HL-60 (cell line): ENCODE measurements at regions not wholly inside any gene's neighbourhood (a gene's known extent, or its start where the extent isn't known, plus 50 kb on each side); places are given as distances from the start of the nearest gene placed in this dataset.

ENCODE experiments used
- DNase-seq, 2 experiments: peaks; one replicate each; pipeline ENCODE4 v3.0.0-alpha.2; 2010 to 2020; ENCODE audit warnings: low read depth in 1 of 2, low spot score in 1 of 2
- H3K27ac ChIP-seq: fragments of 250-450 bp; sonication (Bioruptor Pico); replicated peaks from 2 replicates; pipeline ENCODE4 v1.5.1; 2020; ENCODE audit warnings: mild to moderate bottlenecking, moderate library complexity
- H3K27me3 ChIP-seq: fragments of 250-450 bp; sonication (Bioruptor Pico); 2 replicates; pipeline ENCODE4 v1.5.1; 2021; ENCODE audit warnings: mild to moderate bottlenecking, moderate library complexity; ENCODE audit not compliant: insufficient read depth, poor library complexity, severe bottlenecking
- H3K4me3 ChIP-seq: replicated peaks from 2 replicates; pipeline ENCODE4 v1.5.1; 2011; ENCODE audit warnings: mild to moderate bottlenecking, control low read depth, low read length; ENCODE audit not compliant: insufficient read depth
- GABPA ChIP-seq: IDR thresholded peaks from 2 replicates; pipeline ENCODE4 v1.6.1; 2012; ENCODE audit warnings: low read depth
- POLR2AphosphoS5 ChIP-seq: IDR thresholded peaks from 2 replicates; pipeline ENCODE4 v1.6.1; 2012; ENCODE audit warnings: low read depth
- REST ChIP-seq: IDR thresholded peaks from 2 replicates; pipeline ENCODE4 v1.6.1; 2012; ENCODE audit warnings: low read depth; ENCODE audit not compliant: insufficient replicate concordance
- SPI1 ChIP-seq: IDR thresholded peaks from 2 replicates; pipeline ENCODE4 v1.6.1; 2012; ENCODE audit warnings: low read depth, mild to moderate bottlenecking, borderline replicate concordance
- TF ChIP-seq, protein P1 (sequence below): IDR thresholded peaks from one replicate; pipeline ENCODE4 v1.5.1; 2011; ENCODE audit warnings: low read length, control low read depth, inconsistent platforms; ENCODE audit not compliant: insufficient read depth

- no peak overlapping the region for H3K27ac ChIP-seq
- no peaks in the 10 kb centered on the region for H3K27me3 ChIP-seq
- H3K4me3 ChIP-seq: no peak overlapping the region
- TF ChIP-seq SPI1 (no peak), REST (no peak), GABPA (no peak)
- TF ChIP-seq, protein P1, sequence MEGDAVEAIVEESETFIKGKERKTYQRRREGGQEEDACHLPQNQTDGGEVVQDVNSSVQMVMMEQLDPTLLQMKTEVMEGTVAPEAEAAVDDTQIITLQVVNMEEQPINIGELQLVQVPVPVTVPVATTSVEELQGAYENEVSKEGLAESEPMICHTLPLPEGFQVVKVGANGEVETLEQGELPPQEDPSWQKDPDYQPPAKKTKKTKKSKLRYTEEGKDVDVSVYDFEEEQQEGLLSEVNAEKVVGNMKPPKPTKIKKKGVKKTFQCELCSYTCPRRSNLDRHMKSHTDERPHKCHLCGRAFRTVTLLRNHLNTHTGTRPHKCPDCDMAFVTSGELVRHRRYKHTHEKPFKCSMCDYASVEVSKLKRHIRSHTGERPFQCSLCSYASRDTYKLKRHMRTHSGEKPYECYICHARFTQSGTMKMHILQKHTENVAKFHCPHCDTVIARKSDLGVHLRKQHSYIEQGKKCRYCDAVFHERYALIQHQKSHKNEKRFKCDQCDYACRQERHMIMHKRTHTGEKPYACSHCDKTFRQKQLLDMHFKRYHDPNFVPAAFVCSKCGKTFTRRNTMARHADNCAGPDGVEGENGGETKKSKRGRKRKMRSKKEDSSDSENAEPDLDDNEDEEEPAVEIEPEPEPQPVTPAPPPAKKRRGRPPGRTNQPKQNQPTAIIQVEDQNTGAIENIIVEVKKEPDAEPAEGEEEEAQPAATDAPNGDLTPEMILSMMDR: no peak
- no peak for DNase-seq
Measured at GRCh38 chr15:31845791-31846190, 184.5 kb upstream of the CHRNA7 start.

- H3K27me3 ChIP-seq: no peaks in the 10 kb centered on the region
- no peak overlapping the region for H3K27ac ChIP-seq
- DNase-seq: no peak
- no peak overlapping the region for H3K4me3 ChIP-seq
- no peak for TF ChIP-seq GABPA
- no peak for TF ChIP-seq SPI1
- TF ChIP-seq POLR2AphosphoS5: no peak
- TF ChIP-seq REST: no peak
- TF ChIP-seq, protein P1: no peak
Measured at GRCh38 chr15:31847961-31848360, 182.4 kb upstream of the CHRNA7 start.

GRCh38 chr15:31848621-31849020 is 181.7 kb upstream of the CHRNA7 start:
- no peaks in the 10 kb centered on the region for H3K27me3 ChIP-seq
- TF ChIP-seq POLR2AphosphoS5 (no peak), REST (no peak), GABPA (no peak), SPI1 (no peak)
- TF ChIP-seq, protein P1: no peak
- no peak for DNase-seq
- no peak overlapping the region for H3K4me3 ChIP-seq
- no peak overlapping the region for H3K27ac ChIP-seq
